Nephron (organoid): ENCODE measurements at regions not wholly inside any gene's neighbourhood (a gene's known extent, or its start where the extent isn't known, plus 50 kb on each side); places are given as distances from the start of the nearest gene placed in this dataset.
A peak's percentile ranks its signal among the peaks of the same experiment; 100 is the strongest.

ENCODE experiments used
- H3K27ac Mint-ChIP-seq, 3 experiments: 2 replicates each; pipeline ENCODE4 v1.8.0; 2020; ENCODE audit warnings: mixed read lengths in 3 of 3, mild to moderate bottlenecking in 2 of 3, moderate library complexity in 1 of 3
- H3K27me3 Mint-ChIP-seq: 2 replicates; pipeline ENCODE4 v1.8.0; 2021; ENCODE audit warnings: low read depth, mild to moderate bottlenecking, moderate library complexity, mixed read lengths
- H3K36me3 Mint-ChIP-seq: 2 replicates; pipeline ENCODE4 v1.8.0; 2020; ENCODE audit warnings: low read depth, mixed read lengths
- H3K4me1 Mint-ChIP-seq: 2 replicates; pipeline ENCODE4 v1.8.0; 2020; ENCODE audit warnings: mixed read lengths
- H3K4me3 Mint-ChIP-seq, 3 experiments: 2 replicates each; pipeline ENCODE4 v1.8.0; 2020; ENCODE audit warnings: mild to moderate bottlenecking in 3 of 3, mixed read lengths in 3 of 3, moderate library complexity in 2 of 3
- H3K9me3 Mint-ChIP-seq: 2 replicates; pipeline ENCODE4 v1.8.0; 2020; ENCODE audit warnings: mixed read lengths
- TF ChIP-seq, protein P1 (sequence below), 3 experiments: fragments of 200-600 bp; sonication (generic); IDR thresholded peaks; one replicate each; pipeline ENCODE4 v1.5.0; 2021; ENCODE audit warnings: antibody characterized with exemption in 3 of 3; ENCODE audit not compliant: unreplicated experiment in 3 of 3

DNA sequence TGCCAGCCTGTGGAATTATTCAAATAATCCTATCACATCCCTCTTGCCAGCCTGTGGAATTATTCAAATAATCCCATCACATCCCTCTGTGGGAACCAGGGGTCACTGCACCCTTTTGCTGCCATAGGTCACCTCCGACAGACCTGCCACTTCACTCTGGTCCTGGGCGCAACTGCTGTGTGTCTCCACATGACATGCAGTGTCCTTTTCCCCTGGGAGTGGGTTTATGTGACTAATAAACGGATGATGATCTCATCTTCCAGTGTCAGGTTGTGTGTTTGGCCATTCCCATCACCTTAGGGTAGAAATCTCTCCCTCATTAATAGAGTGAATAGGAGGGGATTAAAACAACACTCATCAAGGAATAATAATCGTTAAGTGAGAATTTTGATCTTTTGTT, 603.6 kb upstream of the NR2F2 start:
- Mint-ChIP-seq H3K27me3 (no peaks in the 10 kb centered on the region), H3K27ac (no peak overlapping the region), H3K9me3 (peaks cover 11% of the 10 kb centered on the region), H3K36me3 (peaks cover 8% of the 10 kb centered on the region), H3K4me1 (no peaks in the 10 kb centered on the region), H3K4me3 (no peak overlapping the region)
- TF ChIP-seq, protein P1, sequence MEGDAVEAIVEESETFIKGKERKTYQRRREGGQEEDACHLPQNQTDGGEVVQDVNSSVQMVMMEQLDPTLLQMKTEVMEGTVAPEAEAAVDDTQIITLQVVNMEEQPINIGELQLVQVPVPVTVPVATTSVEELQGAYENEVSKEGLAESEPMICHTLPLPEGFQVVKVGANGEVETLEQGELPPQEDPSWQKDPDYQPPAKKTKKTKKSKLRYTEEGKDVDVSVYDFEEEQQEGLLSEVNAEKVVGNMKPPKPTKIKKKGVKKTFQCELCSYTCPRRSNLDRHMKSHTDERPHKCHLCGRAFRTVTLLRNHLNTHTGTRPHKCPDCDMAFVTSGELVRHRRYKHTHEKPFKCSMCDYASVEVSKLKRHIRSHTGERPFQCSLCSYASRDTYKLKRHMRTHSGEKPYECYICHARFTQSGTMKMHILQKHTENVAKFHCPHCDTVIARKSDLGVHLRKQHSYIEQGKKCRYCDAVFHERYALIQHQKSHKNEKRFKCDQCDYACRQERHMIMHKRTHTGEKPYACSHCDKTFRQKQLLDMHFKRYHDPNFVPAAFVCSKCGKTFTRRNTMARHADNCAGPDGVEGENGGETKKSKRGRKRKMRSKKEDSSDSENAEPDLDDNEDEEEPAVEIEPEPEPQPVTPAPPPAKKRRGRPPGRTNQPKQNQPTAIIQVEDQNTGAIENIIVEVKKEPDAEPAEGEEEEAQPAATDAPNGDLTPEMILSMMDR (IDR thresholded peaks at IDR 0.05; ENCODE audit: unreplicated experiment in 3 of 3), result no peak

DNA sequence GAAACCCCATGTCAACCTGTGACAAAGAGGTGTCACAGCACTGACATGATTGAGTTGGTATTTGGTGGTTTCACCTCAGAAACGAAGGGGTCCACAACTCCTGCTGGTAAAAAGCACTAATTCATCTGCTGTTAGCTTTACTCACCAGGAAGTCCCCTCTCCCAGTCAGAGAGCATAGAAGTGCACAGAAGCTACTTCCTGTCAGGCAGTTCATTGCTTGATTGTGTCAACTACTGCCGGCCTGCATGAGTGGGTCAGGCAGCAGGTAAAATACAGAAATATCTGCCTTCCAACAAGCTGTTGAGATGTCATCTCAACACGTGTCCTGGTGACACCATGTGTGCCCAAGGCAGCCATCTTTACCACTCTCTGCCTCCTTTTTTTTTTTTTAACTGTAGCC, 596.6 kb upstream of the NR2F2 start:
- TF ChIP-seq, protein P1 (IDR thresholded peaks at IDR 0.05; ENCODE audit: unreplicated experiment in 3 of 3), result no peak
- Mint-ChIP-seq H3K4me1 (peaks cover 10% of the 10 kb centered on the region), H3K27me3 (peaks cover 3% of the 10 kb centered on the region), H3K9me3 (peaks cover 4% of the 10 kb centered on the region), H3K4me3 (no peak overlapping the region), H3K36me3 (peaks cover 3% of the 10 kb centered on the region), H3K27ac (no peak overlapping the region)

DNA sequence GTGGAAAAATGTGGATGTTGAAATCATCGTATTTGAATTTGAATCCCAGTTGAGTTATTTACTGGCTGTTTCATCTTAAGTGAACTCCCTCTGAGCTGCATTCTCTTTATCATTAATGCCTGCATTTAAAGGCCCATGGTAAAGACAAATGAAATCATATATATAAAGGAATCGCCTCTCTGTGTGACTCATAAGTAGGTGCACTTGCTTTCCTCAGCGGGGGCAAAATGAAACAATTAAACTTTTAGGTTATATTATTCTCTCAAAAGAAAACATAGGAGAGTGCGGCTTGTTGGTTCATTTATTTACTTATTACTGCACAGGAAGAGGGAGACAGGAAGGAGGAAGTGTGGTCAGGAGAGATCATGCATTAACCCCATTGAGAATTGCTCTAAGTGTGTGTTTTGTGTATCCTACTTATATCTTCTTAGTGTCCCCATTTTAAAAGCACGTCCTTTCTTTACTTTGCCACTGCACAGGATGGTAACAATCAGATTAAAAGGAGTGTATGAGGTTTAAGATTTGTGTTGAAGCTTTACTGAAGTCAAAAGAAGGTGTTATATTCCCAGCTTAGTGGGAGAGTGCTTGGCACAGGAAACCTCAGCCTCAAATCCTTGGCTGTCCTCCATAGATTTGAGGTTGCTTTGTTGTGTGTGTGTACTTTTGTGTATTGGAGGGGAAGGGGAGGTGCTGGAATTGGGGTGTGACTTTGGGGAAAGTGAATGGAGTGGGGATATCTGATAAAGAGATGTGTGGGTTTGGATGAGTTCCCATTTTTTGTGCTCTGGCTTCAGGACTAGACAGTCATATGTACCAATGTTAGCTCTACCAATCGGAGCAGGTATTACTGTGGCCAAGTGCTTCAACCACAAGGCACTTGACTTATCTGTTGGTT, 595.8 kb upstream of the NR2F2 start:
- H3K27ac Mint-ChIP-seq, result peak overlapping the region in 2 of 3 experiments; percentile 31 to 45
- TF ChIP-seq, protein P1 (IDR thresholded peaks at IDR 0.05; ENCODE audit: unreplicated experiment in 3 of 3), result no peak
- H3K36me3 Mint-ChIP-seq, result peaks cover 3% of the 10 kb centered on the region
- H3K9me3 Mint-ChIP-seq, result peaks cover 4% of the 10 kb centered on the region
- H3K27me3 Mint-ChIP-seq, result peaks cover 3% of the 10 kb centered on the region
- peaks cover 14% of the 10 kb centered on the region for H3K4me1 Mint-ChIP-seq
- H3K4me3 Mint-ChIP-seq, result no peak overlapping the region

DNA sequence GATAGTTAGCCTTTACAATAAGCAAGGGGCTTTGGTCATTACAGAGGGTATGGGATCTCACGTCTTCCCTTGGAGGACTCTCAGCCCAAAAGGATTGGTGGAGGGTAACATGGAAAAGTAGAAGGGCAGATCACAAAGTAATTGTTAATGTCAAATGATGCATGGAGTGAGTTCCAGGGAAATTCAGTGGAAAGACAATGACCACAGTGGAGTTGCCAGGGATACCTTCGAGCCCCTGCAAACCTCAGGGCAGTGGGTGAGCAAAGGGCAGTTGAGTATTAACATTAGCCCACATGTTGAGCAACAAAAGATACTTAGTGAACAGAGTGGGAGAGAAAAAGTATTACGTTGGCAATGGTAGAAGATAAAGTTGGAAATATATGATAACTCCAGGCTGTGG, 593.4 kb upstream of the NR2F2 start:
- H3K9me3 Mint-ChIP-seq, result peaks cover 4% of the 10 kb centered on the region
- peak overlapping the region in 1 of 3 experiments; percentile 37 for H3K27ac Mint-ChIP-seq
- TF ChIP-seq, protein P1 (IDR thresholded peaks at IDR 0.05; ENCODE audit: unreplicated experiment in 3 of 3), result no peak
- peaks cover 3% of the 10 kb centered on the region for H3K27me3 Mint-ChIP-seq
- H3K36me3 Mint-ChIP-seq, result peaks cover 3% of the 10 kb centered on the region
- H3K4me1 Mint-ChIP-seq, result peaks cover 20% of the 10 kb centered on the region
- H3K4me3 Mint-ChIP-seq, result no peak overlapping the region

DNA sequence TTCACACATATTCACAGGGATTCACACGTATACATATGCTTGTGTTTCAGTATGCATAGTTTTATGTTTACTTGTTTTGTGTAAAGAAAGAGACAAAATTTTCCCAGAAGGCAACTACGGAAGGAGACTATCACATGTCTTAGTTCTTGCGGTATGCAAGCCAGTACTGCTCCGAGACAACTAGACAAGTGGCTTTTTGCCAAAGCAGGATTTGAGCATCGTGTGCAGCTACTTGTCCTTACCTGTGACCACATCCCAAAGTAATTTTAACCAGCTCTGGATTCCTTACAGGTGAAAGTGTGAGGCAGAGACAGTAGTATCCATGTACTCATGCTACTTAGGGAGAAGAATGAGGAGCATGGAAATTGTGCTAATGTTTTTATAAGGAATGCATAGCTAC, 591.4 kb upstream of the NR2F2 start:
- peaks cover 4% of the 10 kb centered on the region for H3K9me3 Mint-ChIP-seq

More for the DNA sequence above, 591.4 kb upstream of the NR2F2 start:
- H3K27me3 Mint-ChIP-seq, result peaks cover 3% of the 10 kb centered on the region
- no peak overlapping the region for H3K4me3 Mint-ChIP-seq
- H3K4me1 Mint-ChIP-seq, result peaks cover 20% of the 10 kb centered on the region
- peaks cover 3% of the 10 kb centered on the region for H3K36me3 Mint-ChIP-seq
- H3K27ac Mint-ChIP-seq, result peak overlapping the region; percentile 64 to 67 (median 65)
- TF ChIP-seq, protein P1 (IDR thresholded peaks at IDR 0.05; ENCODE audit: unreplicated experiment in 3 of 3), result no peak
